ENCODE measurements at regions not wholly inside any gene's neighbourhood (a gene's known extent, or its start where the extent isn't known, plus 50 kb on each side); places are given as distances from the start of the nearest gene placed in this dataset.

- no peak overlapping the region for H2BK5ac ChIP-seq (ENCODE audit: low read length)
- H2BK15ac ChIP-seq (ENCODE audit: low read length): no peak overlapping the region
- no peak overlapping the region for H4K91ac ChIP-seq (ENCODE audit: low read depth, low read length, poor library complexity)
- H3K9ac ChIP-seq (ENCODE audit: low read depth, low read length, poor library complexity): no peak overlapping the region
- no peaks in the 10 kb centered on the region for H3K4me1 ChIP-seq (ENCODE audit: control insufficient read depth in 2 of 2, insufficient read depth in 1 of 2, low read depth in 1 of 2, low read length in 2 of 2)
- H3K18ac ChIP-seq (ENCODE audit: low read length): no peak overlapping the region
- no CpG with 5 or more reads among the region's 1 CpG for WGBS, 2 donors (ENCODE audit: extremely low coverage in 2 of 2, insufficient read length in 2 of 2, insufficient replicate concordance in 1 of 2)
- DNase-seq (ENCODE audit: low spot score): no peak
- H3K9me3 ChIP-seq (replicated peaks in 1 of 2; ENCODE audit: control insufficient read depth in 2 of 2, insufficient read depth in 1 of 2, low read depth in 1 of 2, low read length in 2 of 2): no peaks in the 10 kb centered on the region
- H3K4me3 ChIP-seq (ENCODE audit: low read length in 2 of 2): no peak overlapping the region
- no peak overlapping the region for H3K27ac ChIP-seq (replicated peaks; ENCODE audit: low read length)
- no peaks in the 10 kb centered on the region for H3K79me1 ChIP-seq (ENCODE audit: low read depth, low read length)
- no peak overlapping the region for H3K14ac ChIP-seq (ENCODE audit: low read length)
- no peaks in the 10 kb centered on the region for H3K36me3 ChIP-seq (replicated peaks in 1 of 2; ENCODE audit: control insufficient read depth in 2 of 2, insufficient read depth in 2 of 2, low read length in 2 of 2)
- no peak overlapping the region for H3K4me2 ChIP-seq (ENCODE audit: insufficient read depth, low read length, poor library complexity, severe bottlenecking)
- no peak overlapping the region for H3K4ac ChIP-seq (ENCODE audit: low read length)
- no peak overlapping the region for H2BK12ac ChIP-seq (ENCODE audit: low read length)
- no peak overlapping the region for H4K8ac ChIP-seq (ENCODE audit: low read depth, low read length)
- no peaks in the 10 kb centered on the region for H3K27me3 ChIP-seq (ENCODE audit: control insufficient read depth in 3 of 3, insufficient read depth in 3 of 3, low read depth in 1 of 3, low read length in 3 of 3)
- H2AFZ ChIP-seq (ENCODE audit: low read length): no peak overlapping the region
- no peak overlapping the region for H2AK5ac ChIP-seq (ENCODE audit: low read depth, low read length)
- H3K23ac ChIP-seq (ENCODE audit: low read depth, low read length, poor library complexity): no peak overlapping the region
- no peak overlapping the region for H2BK120ac ChIP-seq (ENCODE audit: low read depth, low read length)
Measured at GRCh38 chr1:106224426-106224825, 832.0 kb upstream of the PRMT6 start.

GRCh38 chr1:106225403-106225802, 831.1 kb upstream of the PRMT6 start:
- H2BK12ac ChIP-seq (ENCODE audit: low read length): no peak overlapping the region
- H3K79me1 ChIP-seq (ENCODE audit: low read depth, low read length): no peaks in the 10 kb centered on the region
- no peak overlapping the region for H2AFZ ChIP-seq (ENCODE audit: low read length)
- H3K27ac ChIP-seq (replicated peaks; ENCODE audit: low read length): no peak overlapping the region
- H3K9ac ChIP-seq (ENCODE audit: low read depth, low read length, poor library complexity): no peak overlapping the region
- H3K14ac ChIP-seq (ENCODE audit: low read length): no peak overlapping the region
- H3K4ac ChIP-seq (ENCODE audit: low read length): no peak overlapping the region
- no peak overlapping the region for H2BK120ac ChIP-seq (ENCODE audit: low read depth, low read length)
- no peak overlapping the region for H3K23ac ChIP-seq (ENCODE audit: low read depth, low read length, poor library complexity)
- no peak overlapping the region for H2AK5ac ChIP-seq (ENCODE audit: low read depth, low read length)
- H4K91ac ChIP-seq (ENCODE audit: low read depth, low read length, poor library complexity): no peak overlapping the region
- H3K9me3 ChIP-seq (replicated peaks in 1 of 2; ENCODE audit: control insufficient read depth in 2 of 2, insufficient read depth in 1 of 2, low read depth in 1 of 2, low read length in 2 of 2): no peaks in the 10 kb centered on the region
- H3K18ac ChIP-seq (ENCODE audit: low read length): no peak overlapping the region
- H3K27me3 ChIP-seq (ENCODE audit: control insufficient read depth in 3 of 3, insufficient read depth in 3 of 3, low read depth in 1 of 3, low read length in 3 of 3): no peaks in the 10 kb centered on the region
- no peak overlapping the region for H3K4me2 ChIP-seq (ENCODE audit: insufficient read depth, low read length, poor library complexity, severe bottlenecking)
- DNase-seq (ENCODE audit: low spot score): no peak
- H2BK5ac ChIP-seq (ENCODE audit: low read length): no peak overlapping the region
- H3K4me1 ChIP-seq (ENCODE audit: control insufficient read depth in 2 of 2, insufficient read depth in 1 of 2, low read depth in 1 of 2, low read length in 2 of 2): no peaks in the 10 kb centered on the region
- no peak overlapping the region for H4K8ac ChIP-seq (ENCODE audit: low read depth, low read length)
- H3K36me3 ChIP-seq (replicated peaks in 1 of 2; ENCODE audit: control insufficient read depth in 2 of 2, insufficient read depth in 2 of 2, low read length in 2 of 2): no peaks in the 10 kb centered on the region
- WGBS, 2 donors (ENCODE audit: extremely low coverage in 2 of 2, insufficient read length in 2 of 2, insufficient replicate concordance in 1 of 2): no CpG with 5 or more reads among the region's 3 CpGs
- H3K4me3 ChIP-seq (ENCODE audit: low read length in 2 of 2): no peak overlapping the region
- H2BK15ac ChIP-seq (ENCODE audit: low read length): no peak overlapping the region

- Histone ChIP-seq H2BK15ac (ENCODE audit: low read length) (no peak overlapping the region), H3K14ac (ENCODE audit: low read length) (no peak overlapping the region)
- WGBS, 2 donors (ENCODE audit: extremely low coverage in 2 of 2, insufficient read length in 2 of 2, insufficient replicate concordance in 1 of 2): no CpG with 5 or more reads among the region's 1 CpG
Measured at GRCh38 chr1:106226550-106226949, 829.9 kb upstream of the PRMT6 start.

GRCh38 chr1:106232128-106232527, 824.3 kb upstream of the PRMT6 start:
- H2BK120ac ChIP-seq (ENCODE audit: low read depth, low read length): no peak overlapping the region
- no CpG with 5 or more reads among the region's 1 CpG for WGBS, 2 donors (ENCODE audit: extremely low coverage in 2 of 2, insufficient read length in 2 of 2, insufficient replicate concordance in 1 of 2)
- H3K27ac ChIP-seq (replicated peaks; ENCODE audit: low read length): no peak overlapping the region
- no peak overlapping the region for H3K9ac ChIP-seq (ENCODE audit: low read depth, low read length, poor library complexity)
- no peak overlapping the region for H3K23ac ChIP-seq (ENCODE audit: low read depth, low read length, poor library complexity)
- no peak overlapping the region for H3K18ac ChIP-seq (ENCODE audit: low read length)
- H2AFZ ChIP-seq (ENCODE audit: low read length): no peak overlapping the region
- H2BK15ac ChIP-seq (ENCODE audit: low read length): no peak overlapping the region
- H4K8ac ChIP-seq (ENCODE audit: low read depth, low read length): no peak overlapping the region
- no peak for DNase-seq (ENCODE audit: low spot score)
- no peak overlapping the region for H3K4ac ChIP-seq (ENCODE audit: low read length)
- H2BK12ac ChIP-seq (ENCODE audit: low read length): no peak overlapping the region
- no peak overlapping the region for H2AK5ac ChIP-seq (ENCODE audit: low read depth, low read length)
- H3K4me3 ChIP-seq (ENCODE audit: low read length in 2 of 2): no peak overlapping the region
- no peaks in the 10 kb centered on the region for H3K9me3 ChIP-seq (replicated peaks in 1 of 2; ENCODE audit: control insufficient read depth in 2 of 2, insufficient read depth in 1 of 2, low read depth in 1 of 2, low read length in 2 of 2)
- H3K4me2 ChIP-seq (ENCODE audit: insufficient read depth, low read length, poor library complexity, severe bottlenecking): no peak overlapping the region
- H2BK5ac ChIP-seq (ENCODE audit: low read length): no peak overlapping the region
- H3K79me1 ChIP-seq (ENCODE audit: low read depth, low read length): no peaks in the 10 kb centered on the region
- no peaks in the 10 kb centered on the region for H3K27me3 ChIP-seq (ENCODE audit: control insufficient read depth in 3 of 3, insufficient read depth in 3 of 3, low read depth in 1 of 3, low read length in 3 of 3)
- H3K4me1 ChIP-seq (ENCODE audit: control insufficient read depth in 2 of 2, insufficient read depth in 1 of 2, low read depth in 1 of 2, low read length in 2 of 2): no peaks in the 10 kb centered on the region
- no peak overlapping the region for H4K91ac ChIP-seq (ENCODE audit: low read depth, low read length, poor library complexity)
- H3K36me3 ChIP-seq (replicated peaks in 1 of 2; ENCODE audit: control insufficient read depth in 2 of 2, insufficient read depth in 2 of 2, low read length in 2 of 2): no peaks in the 10 kb centered on the region
- H3K14ac ChIP-seq (ENCODE audit: low read length): no peak overlapping the region

More at GRCh38 chr1:106226550-106226949, 829.9 kb upstream of the PRMT6 start:
- H4K91ac ChIP-seq (ENCODE audit: low read depth, low read length, poor library complexity): no peak overlapping the region
- H3K18ac ChIP-seq (ENCODE audit: low read length): no peak overlapping the region
- no peaks in the 10 kb centered on the region for H3K27me3 ChIP-seq (ENCODE audit: control insufficient read depth in 3 of 3, insufficient read depth in 3 of 3, low read depth in 1 of 3, low read length in 3 of 3)
- H3K9ac ChIP-seq (ENCODE audit: low read depth, low read length, poor library complexity): no peak overlapping the region
- H3K36me3 ChIP-seq (replicated peaks in 1 of 2; ENCODE audit: control insufficient read depth in 2 of 2, insufficient read depth in 2 of 2, low read length in 2 of 2): no peaks in the 10 kb centered on the region
- H4K8ac ChIP-seq (ENCODE audit: low read depth, low read length): no peak overlapping the region
- no peak overlapping the region for H2BK12ac ChIP-seq (ENCODE audit: low read length)
- H2AK5ac ChIP-seq (ENCODE audit: low read depth, low read length): no peak overlapping the region
- H2AFZ ChIP-seq (ENCODE audit: low read length): no peak overlapping the region
- H3K4ac ChIP-seq (ENCODE audit: low read length): no peak overlapping the region
- H2BK5ac ChIP-seq (ENCODE audit: low read length): no peak overlapping the region
- no peaks in the 10 kb centered on the region for H3K79me1 ChIP-seq (ENCODE audit: low read depth, low read length)
- H3K9me3 ChIP-seq (replicated peaks in 1 of 2; ENCODE audit: control insufficient read depth in 2 of 2, insufficient read depth in 1 of 2, low read depth in 1 of 2, low read length in 2 of 2): no peaks in the 10 kb centered on the region
- H3K4me1 ChIP-seq (ENCODE audit: control insufficient read depth in 2 of 2, insufficient read depth in 1 of 2, low read depth in 1 of 2, low read length in 2 of 2): no peaks in the 10 kb centered on the region
- no peak overlapping the region for H3K27ac ChIP-seq (replicated peaks; ENCODE audit: low read length)
- DNase-seq (ENCODE audit: low spot score): no peak
- no peak overlapping the region for H2BK120ac ChIP-seq (ENCODE audit: low read depth, low read length)
- H3K4me3 ChIP-seq (ENCODE audit: low read length in 2 of 2): no peak overlapping the region
- no peak overlapping the region for H3K4me2 ChIP-seq (ENCODE audit: insufficient read depth, low read length, poor library complexity, severe bottlenecking)
- H3K23ac ChIP-seq (ENCODE audit: low read depth, low read length, poor library complexity): no peak overlapping the region
